ENCODE measurements at regions not wholly inside any gene's neighbourhood (a gene's known extent, or its start where the extent isn't known, plus 50 kb on each side); places are given as distances from the start of the nearest gene placed in this dataset.

DNA sequence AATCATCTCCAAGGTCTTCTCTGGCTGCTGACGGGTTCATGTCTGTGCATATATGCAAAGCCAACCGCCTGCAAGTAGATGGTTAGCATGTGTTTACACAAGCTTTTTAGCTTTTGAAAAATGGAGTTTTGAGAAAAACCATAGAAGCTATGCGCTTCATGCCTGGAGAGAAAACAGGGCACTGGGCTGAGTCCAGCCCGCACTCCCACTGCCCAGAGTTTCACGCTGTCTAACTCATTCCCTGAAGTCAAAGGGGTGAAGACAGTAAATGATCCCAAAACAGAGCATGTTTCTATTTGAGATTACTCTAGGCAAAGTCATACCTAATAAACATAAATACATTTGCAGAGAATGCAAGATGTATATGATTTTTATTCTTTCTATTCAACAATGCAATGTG, 278.8 kb downstream of the IRX2 start:
- TF ChIP-seq EZH2 (IDR thresholded peaks at IDR 0.05; ENCODE audit: low read length, unreplicated experiment) (no peak), EZH2phosphoT487 (IDR thresholded peaks at IDR 0.05; ENCODE audit: borderline replicate concordance, low read length) (no peak)
- TF ChIP-seq, protein P1, sequence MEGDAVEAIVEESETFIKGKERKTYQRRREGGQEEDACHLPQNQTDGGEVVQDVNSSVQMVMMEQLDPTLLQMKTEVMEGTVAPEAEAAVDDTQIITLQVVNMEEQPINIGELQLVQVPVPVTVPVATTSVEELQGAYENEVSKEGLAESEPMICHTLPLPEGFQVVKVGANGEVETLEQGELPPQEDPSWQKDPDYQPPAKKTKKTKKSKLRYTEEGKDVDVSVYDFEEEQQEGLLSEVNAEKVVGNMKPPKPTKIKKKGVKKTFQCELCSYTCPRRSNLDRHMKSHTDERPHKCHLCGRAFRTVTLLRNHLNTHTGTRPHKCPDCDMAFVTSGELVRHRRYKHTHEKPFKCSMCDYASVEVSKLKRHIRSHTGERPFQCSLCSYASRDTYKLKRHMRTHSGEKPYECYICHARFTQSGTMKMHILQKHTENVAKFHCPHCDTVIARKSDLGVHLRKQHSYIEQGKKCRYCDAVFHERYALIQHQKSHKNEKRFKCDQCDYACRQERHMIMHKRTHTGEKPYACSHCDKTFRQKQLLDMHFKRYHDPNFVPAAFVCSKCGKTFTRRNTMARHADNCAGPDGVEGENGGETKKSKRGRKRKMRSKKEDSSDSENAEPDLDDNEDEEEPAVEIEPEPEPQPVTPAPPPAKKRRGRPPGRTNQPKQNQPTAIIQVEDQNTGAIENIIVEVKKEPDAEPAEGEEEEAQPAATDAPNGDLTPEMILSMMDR (conservative IDR thresholded peaks at IDR 0.05; ENCODE audit: low read depth, low read length) = no peak
- Histone ChIP-seq H3K9ac (ENCODE audit: low read length) (no peak overlapping the region), H3K36me3 (ENCODE audit: low read depth, low read length) (no peaks in the 10 kb centered on the region), H3F3A (ENCODE audit: low read length, unreplicated experiment) (no peaks in the 10 kb centered on the region), H3K27me3 (ENCODE audit: low read length) (peaks cover 5% of the 10 kb centered on the region; the same call in 1 of the 2 replicates), H3K9me2 (replicated peaks; ENCODE audit: low read length) (no peaks in the 10 kb centered on the region), H3K9me3 (ENCODE audit: low read length) (no peaks in the 10 kb centered on the region), H3K4me3 (ENCODE audit: low read length) (no peak overlapping the region), H3K79me2 (ENCODE audit: low read length) (no peaks in the 10 kb centered on the region), H3K27ac (ENCODE audit: low read length) (no peak overlapping the region), H3K4me1 (ENCODE audit: insufficient read depth, low read length) (no peaks in the 10 kb centered on the region), H2AFZ (ENCODE audit: low read length) (no peak overlapping the region), H4K20me1 (ENCODE audit: low read length) (no peaks in the 10 kb centered on the region), H3K4me2 (ENCODE audit: low read length) (no peak overlapping the region)
- BruUV-seq (replicated peaks) = no TSS peak
- intact Hi-C loops (cut with micrococcal nuclease) = no loop called here
- ATAC-seq = no peak
- ChIA-PET CTCF (no interaction called here), POLR2A (ENCODE audit: unreplicated experiment) (no interaction called here)
- no peak for DNase-seq

DNA sequence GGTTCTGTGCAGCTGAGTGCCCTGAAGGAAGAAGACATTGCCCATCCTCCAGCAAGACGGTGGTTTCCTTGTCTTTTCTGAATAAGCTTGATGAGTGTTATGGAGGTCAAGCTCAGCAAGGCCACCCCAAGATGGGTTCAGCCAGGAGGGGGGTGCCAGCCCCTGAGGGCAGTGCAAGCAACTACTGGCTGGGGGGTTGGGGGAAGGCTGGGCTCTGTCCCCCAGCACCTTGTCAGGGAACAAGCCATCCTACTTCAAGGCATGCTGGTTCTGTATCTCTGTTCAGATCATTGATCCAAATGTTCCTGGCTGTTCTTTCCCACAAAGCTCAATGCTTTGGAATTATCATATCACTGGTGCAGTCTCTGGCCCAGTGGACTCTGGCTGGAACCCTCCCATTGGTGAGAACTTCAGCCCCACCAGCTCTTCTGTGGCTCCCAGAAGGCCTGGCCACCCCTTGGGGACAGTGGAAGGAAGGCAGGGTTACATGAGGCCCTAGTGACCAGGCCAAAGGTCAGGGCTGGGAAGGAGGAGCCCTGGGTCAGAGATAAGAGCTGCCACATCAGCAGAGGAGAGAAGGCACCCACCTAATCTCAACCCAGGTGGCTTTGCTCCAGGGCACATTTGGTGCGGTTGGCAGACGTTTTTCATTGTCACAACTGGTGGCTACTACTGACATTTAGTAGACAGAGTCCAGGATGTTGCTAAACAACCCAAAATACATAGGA, 280.2 kb downstream of the IRX2 start:
- Histone ChIP-seq H3K4me1 (ENCODE audit: insufficient read depth, low read length) (no peaks in the 10 kb centered on the region), H2AFZ (ENCODE audit: low read length) (no peak overlapping the region), H3K9me3 (ENCODE audit: low read length) (no peaks in the 10 kb centered on the region), H3K9me2 (replicated peaks; ENCODE audit: low read length) (no peaks in the 10 kb centered on the region), H3K79me2 (ENCODE audit: low read length) (no peaks in the 10 kb centered on the region), H3K27me3 (ENCODE audit: low read length) (peaks cover 8% of the 10 kb centered on the region; the same call in 1 of the 2 replicates), H3K27ac (ENCODE audit: low read length) (no peak overlapping the region), H4K20me1 (ENCODE audit: low read length) (no peaks in the 10 kb centered on the region), H3K36me3 (ENCODE audit: low read depth, low read length) (no peaks in the 10 kb centered on the region), H3K4me2 (ENCODE audit: low read length) (no peak overlapping the region), H3K4me3 (ENCODE audit: low read length) (no peak overlapping the region), H3K9ac (ENCODE audit: low read length) (no peak overlapping the region), H3F3A (ENCODE audit: low read length, unreplicated experiment) (no peaks in the 10 kb centered on the region)
- BruUV-seq (replicated peaks) = no TSS peak
- no peak for DNase-seq
- CTCF ChIA-PET = no interaction called here
- ATAC-seq = no peak
- POLR2A ChIA-PET (ENCODE audit: unreplicated experiment) = no interaction called here
- intact Hi-C loops (cut with micrococcal nuclease) = no loop called here
- TF ChIP-seq EZH2phosphoT487 (IDR thresholded peaks at IDR 0.05; ENCODE audit: borderline replicate concordance, low read length) (no peak), EZH2 (IDR thresholded peaks at IDR 0.05; ENCODE audit: low read length, unreplicated experiment) (no peak)
- TF ChIP-seq, protein P1 (conservative IDR thresholded peaks at IDR 0.05; ENCODE audit: low read depth, low read length) = no peak

DNA sequence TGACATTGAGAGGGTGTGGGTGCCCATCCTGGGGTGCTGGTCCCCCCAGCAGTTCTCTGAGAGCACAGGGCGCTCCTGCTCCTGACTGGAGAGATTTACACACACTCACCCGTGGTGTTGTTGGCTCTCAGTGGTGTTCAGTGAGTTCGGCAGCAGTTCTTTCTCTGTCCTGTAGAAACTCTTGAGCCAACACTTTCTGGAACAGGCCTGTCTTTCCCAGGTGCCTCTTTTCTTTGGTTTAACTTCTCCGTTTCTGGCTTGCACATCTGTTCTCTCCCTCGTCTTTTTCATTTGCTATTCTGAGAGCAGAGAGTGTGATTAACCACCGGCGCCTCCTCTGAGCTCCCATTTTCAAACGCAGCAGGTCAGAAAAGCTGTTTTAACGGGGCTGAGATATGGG, 284.5 kb downstream of the IRX2 start:
- Histone ChIP-seq H4K20me1 (ENCODE audit: low read length) (no peaks in the 10 kb centered on the region), H2AFZ (ENCODE audit: low read length) (no peak overlapping the region), H3K9ac (ENCODE audit: low read length) (no peak overlapping the region), H3K4me1 (ENCODE audit: insufficient read depth, low read length) (no peaks in the 10 kb centered on the region), H3K4me2 (ENCODE audit: low read length) (no peak overlapping the region), H3K9me3 (ENCODE audit: low read length) (no peaks in the 10 kb centered on the region), H3K36me3 (ENCODE audit: low read depth, low read length) (no peaks in the 10 kb centered on the region), H3K4me3 (ENCODE audit: low read length) (no peak overlapping the region), H3K27ac (ENCODE audit: low read length) (no peak overlapping the region), H3F3A (ENCODE audit: low read length, unreplicated experiment) (no peaks in the 10 kb centered on the region), H3K79me2 (ENCODE audit: low read length) (no peaks in the 10 kb centered on the region), H3K27me3 (ENCODE audit: low read length) (peaks cover 16% of the 10 kb centered on the region; the same call in 1 of the 2 replicates), H3K9me2 (replicated peaks; ENCODE audit: low read length) (no peaks in the 10 kb centered on the region)
- no TSS peak for BruUV-seq (replicated peaks)
- intact Hi-C loops (cut with micrococcal nuclease) = no loop called here
- ATAC-seq (no peak), DNase-seq (no peak)
- POLR2A ChIA-PET (ENCODE audit: unreplicated experiment) = no interaction called here
- no peak for TF ChIP-seq EZH2phosphoT487 (IDR thresholded peaks at IDR 0.05; ENCODE audit: borderline replicate concordance, low read length)
- TF ChIP-seq, protein P1 (conservative IDR thresholded peaks at IDR 0.05; ENCODE audit: low read depth, low read length) = no peak
- TF ChIP-seq EZH2 (IDR thresholded peaks at IDR 0.05; ENCODE audit: low read length, unreplicated experiment) = no peak
- CTCF ChIA-PET = no interaction called here
